ENCODE measurements at regions not wholly inside any gene's neighbourhood (a gene's known extent, or its start where the extent isn't known, plus 50 kb on each side); places are given as distances from the start of the nearest gene placed in this dataset.

DNA sequence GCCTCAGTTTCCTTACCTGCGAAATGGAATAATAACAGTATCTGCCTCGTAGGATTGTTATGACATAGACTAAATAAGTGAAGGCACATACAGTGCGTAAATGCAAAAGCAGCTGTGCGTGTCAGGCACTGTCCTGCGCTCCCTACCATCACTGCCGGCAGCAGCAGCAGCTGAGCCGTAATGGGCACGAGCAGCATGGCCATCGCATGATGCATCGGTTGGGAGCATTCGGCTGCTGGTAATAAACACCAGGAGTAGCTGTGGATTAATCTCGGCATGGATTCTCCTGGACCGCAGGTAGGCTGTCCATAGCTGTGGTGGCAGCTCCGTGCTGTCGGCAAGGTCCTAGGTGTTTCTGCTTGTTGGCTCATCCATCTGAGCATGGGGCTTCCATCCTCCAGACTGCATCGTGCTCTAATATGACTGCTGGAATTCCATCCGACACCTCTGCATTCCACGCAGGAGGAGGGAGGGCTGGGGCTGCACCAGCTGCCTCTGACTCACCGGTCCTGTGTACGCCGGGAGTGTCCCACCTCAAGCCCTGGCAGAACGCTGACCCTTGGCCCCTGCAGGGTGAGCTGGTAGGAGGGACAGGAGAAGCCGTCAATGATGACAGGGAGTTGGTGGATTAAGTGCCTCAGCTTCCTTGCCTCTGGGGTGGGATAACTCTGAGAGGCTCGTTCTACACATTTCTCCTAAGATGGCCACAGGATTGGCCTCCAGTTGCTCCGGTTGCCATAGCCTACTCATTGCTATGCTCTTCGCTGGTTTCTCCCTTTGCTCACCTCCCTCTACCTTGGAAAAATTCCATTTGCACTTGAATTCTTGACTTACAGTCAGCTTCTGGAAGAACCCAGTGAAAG lies 100.9 kb upstream of the PMEPA1 start:
- no peak for DNase-seq (ENCODE audit: low spot score)
- H2AFZ ChIP-seq (ENCODE audit: low read length), result no peak overlapping the region
- H3K4me1 ChIP-seq (ENCODE audit: insufficient read depth, low read length, poor library complexity, severe bottlenecking), result no peaks in the 10 kb centered on the region
- no peaks in the 10 kb centered on the region for H3K36me3 ChIP-seq (ENCODE audit: insufficient read depth, low read length)
- no peaks in the 10 kb centered on the region for H3K9me2 ChIP-seq (ENCODE audit: insufficient read depth, low read length)
- no peak overlapping the region for H3K4me3 ChIP-seq (ENCODE audit: low read depth, low read length, poor library complexity, severe bottlenecking)
- CTCF ChIA-PET (ENCODE audit: unreplicated experiment), result no interaction called here
- intact Hi-C loops (cut with micrococcal nuclease; ENCODE audit: unreplicated experiment), result no loop called here
- H4K20me1 ChIP-seq (ENCODE audit: insufficient read depth, low read length), result no peaks in the 10 kb centered on the region
- no peak overlapping the region for H3K27ac ChIP-seq (ENCODE audit: low read depth, low read length, poor library complexity, severe bottlenecking)
- no peak for TF ChIP-seq CTCF (conservative IDR thresholded peaks at IDR 0.05; ENCODE audit: low read length)
- no peak for TF ChIP-seq EZH2phosphoT487 (IDR thresholded peaks at IDR 0.05; ENCODE audit: borderline replicate concordance, low read depth, low read length)
- POLR2A ChIA-PET, result no interaction called here
- H3K9me3 ChIP-seq (ENCODE audit: low read length), result no peaks in the 10 kb centered on the region
- H3K79me2 ChIP-seq (ENCODE audit: insufficient read depth, low read depth, low read length), result no peaks in the 10 kb centered on the region
- no TSS peak for BruUV-seq (replicated peaks)
- H3K4me2 ChIP-seq (ENCODE audit: low read length), result no peak overlapping the region

- Histone ChIP-seq H3K4me1 (ENCODE audit: insufficient read depth, low read length, poor library complexity, severe bottlenecking) (no peaks in the 10 kb centered on the region), H3K79me2 (ENCODE audit: insufficient read depth, low read depth, low read length) (no peaks in the 10 kb centered on the region), H3K4me2 (ENCODE audit: low read length) (no peak overlapping the region), H3K4me3 (ENCODE audit: low read depth, low read length, poor library complexity, severe bottlenecking) (no peak overlapping the region), H2AFZ (ENCODE audit: low read length) (no peak overlapping the region), H3K27ac (ENCODE audit: low read depth, low read length, poor library complexity, severe bottlenecking) (no peak overlapping the region), H3K36me3 (ENCODE audit: insufficient read depth, low read length) (no peaks in the 10 kb centered on the region), H4K20me1 (ENCODE audit: insufficient read depth, low read length) (no peaks in the 10 kb centered on the region), H3K9me3 (ENCODE audit: low read length) (no peaks in the 10 kb centered on the region), H3K9me2 (ENCODE audit: insufficient read depth, low read length) (no peaks in the 10 kb centered on the region)
- TF ChIP-seq CTCF (conservative IDR thresholded peaks at IDR 0.05; ENCODE audit: low read length) (no peak), EZH2phosphoT487 (IDR thresholded peaks at IDR 0.05; ENCODE audit: borderline replicate concordance, low read depth, low read length) (no peak)
- no peak for DNase-seq (ENCODE audit: low spot score)
- intact Hi-C loops (cut with micrococcal nuclease; ENCODE audit: unreplicated experiment), result no loop called here
- ChIA-PET CTCF (ENCODE audit: unreplicated experiment) (no interaction called here), POLR2A (no interaction called here)
- no TSS peak for BruUV-seq (replicated peaks)
Measured at GRCh38 chr20:57809661-57810172, 99.9 kb upstream of the PMEPA1 start.

DNA sequence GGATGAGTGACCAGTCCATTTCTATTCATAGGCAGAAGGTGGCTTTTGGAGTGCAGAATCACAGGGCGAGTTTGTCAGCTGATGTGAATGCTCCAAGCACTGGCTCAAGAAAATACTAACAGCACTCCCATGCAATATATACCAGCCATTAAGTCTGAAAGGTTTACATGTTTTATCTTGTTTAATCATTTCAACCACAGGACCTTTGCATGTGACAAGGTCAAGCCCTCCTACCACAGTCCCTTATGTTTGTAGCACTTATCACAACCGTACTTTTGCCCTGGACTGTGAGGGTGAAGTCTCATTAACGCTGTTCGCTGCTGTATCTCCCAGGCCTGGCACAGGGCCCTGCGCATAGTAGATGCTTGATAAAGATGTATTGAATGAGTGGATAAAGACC lies 99.3 kb upstream of the PMEPA1 start:
- H3K4me2 ChIP-seq (ENCODE audit: low read length), result no peak overlapping the region
- no peaks in the 10 kb centered on the region for H3K9me3 ChIP-seq (ENCODE audit: low read length)
- intact Hi-C loops (cut with micrococcal nuclease; ENCODE audit: unreplicated experiment), result no loop called here
- DNase-seq (ENCODE audit: low spot score), result no peak
- no peak overlapping the region for H3K4me3 ChIP-seq (ENCODE audit: low read depth, low read length, poor library complexity, severe bottlenecking)
- no peaks in the 10 kb centered on the region for H3K36me3 ChIP-seq (ENCODE audit: insufficient read depth, low read length)
- ChIA-PET POLR2A (no interaction called here), CTCF (ENCODE audit: unreplicated experiment) (no interaction called here)
- no peaks in the 10 kb centered on the region for H4K20me1 ChIP-seq (ENCODE audit: insufficient read depth, low read length)
- H3K27ac ChIP-seq (ENCODE audit: low read depth, low read length, poor library complexity, severe bottlenecking), result no peak overlapping the region
- H3K79me2 ChIP-seq (ENCODE audit: insufficient read depth, low read depth, low read length), result no peaks in the 10 kb centered on the region
- H2AFZ ChIP-seq (ENCODE audit: low read length), result no peak overlapping the region
- no TSS peak for BruUV-seq (replicated peaks)
- no peaks in the 10 kb centered on the region for H3K4me1 ChIP-seq (ENCODE audit: insufficient read depth, low read length, poor library complexity, severe bottlenecking)
- H3K9me2 ChIP-seq (ENCODE audit: insufficient read depth, low read length), result no peaks in the 10 kb centered on the region
- TF ChIP-seq EZH2phosphoT487 (IDR thresholded peaks at IDR 0.05; ENCODE audit: borderline replicate concordance, low read depth, low read length) (no peak), CTCF (conservative IDR thresholded peaks at IDR 0.05; ENCODE audit: low read length) (no peak)

Data from OCI-LY7 (cell line).